ENCODE measurements at regions not wholly inside any gene's neighbourhood (a gene's known extent, or its start where the extent isn't known, plus 50 kb on each side); places are given as distances from the start of the nearest gene placed in this dataset.

- DNase-seq (ENCODE audit: low spot score) = no peak
Measured at GRCh38 chr2:71791501-71792135, 338.3 kb downstream of the DYSF start.

GRCh38 chr2:71791061-71791450 lies 337.7 kb downstream of the DYSF start:
- no peak for DNase-seq (ENCODE audit: low spot score)

GRCh38 chr2:71790226-71791060 lies 337.1 kb downstream of the DYSF start:
- DNase-seq (ENCODE audit: low spot score) = no peak

- no peak for DNase-seq (ENCODE audit: low spot score)
Measured at GRCh38 chr2:71789556-71790204, 336.3 kb downstream of the DYSF start.

GRCh38 chr2:71788601-71789240 lies 335.4 kb downstream of the DYSF start:
- no peak for DNase-seq (ENCODE audit: low spot score)

- no peak for DNase-seq (ENCODE audit: low spot score)
Measured at GRCh38 chr2:71788186-71788525, 334.8 kb downstream of the DYSF start.

GRCh38 chr2:71787476-71788185 lies 334.3 kb downstream of the DYSF start:
- no peak for DNase-seq (ENCODE audit: low spot score)

GRCh38 chr2:71787108-71787415 lies 333.7 kb downstream of the DYSF start:
- DNase-seq (ENCODE audit: low spot score) = no peak

GRCh38 chr2:71786291-71787107 lies 333.1 kb downstream of the DYSF start:
- no peak for DNase-seq (ENCODE audit: low spot score)

GRCh38 chr2:71785516-71785981 lies 332.2 kb downstream of the DYSF start:
- no peak for DNase-seq (ENCODE audit: low spot score)

GRCh38 chr2:71784734-71785511 lies 331.6 kb downstream of the DYSF start:
- no peak for DNase-seq (ENCODE audit: low spot score)

- no peak for DNase-seq (ENCODE audit: low spot score)
Measured at GRCh38 chr2:71783815-71784214, 330.5 kb downstream of the DYSF start.

GRCh38 chr2:71783215-71783614 lies 329.9 kb downstream of the DYSF start:
- no peak for DNase-seq (ENCODE audit: low spot score)

GRCh38 chr2:71782323-71782722 lies 329.0 kb downstream of the DYSF start:
- no peak for DNase-seq (ENCODE audit: low spot score)

- no peak for DNase-seq (ENCODE audit: low spot score)
Measured at GRCh38 chr2:71781695-71782228, 328.4 kb downstream of the DYSF start.

GRCh38 chr2:71780162-71780561 lies 326.8 kb downstream of the DYSF start:
- no peak for DNase-seq (ENCODE audit: low spot score)

- DNase-seq (ENCODE audit: low spot score) = no peak
Measured at GRCh38 chr2:71779774-71780105, 326.4 kb downstream of the DYSF start.

GRCh38 chr2:71778936-71779773 lies 325.8 kb downstream of the DYSF start:
- no peak for DNase-seq (ENCODE audit: low spot score)

GRCh38 chr2:71778514-71778913 lies 325.2 kb downstream of the DYSF start:
- DNase-seq (ENCODE audit: low spot score) = no peak

All from COLO829 (cell line).